ENCODE measurements at regions not wholly inside any gene's neighbourhood (a gene's known extent, or its start where the extent isn't known, plus 50 kb on each side); places are given as distances from the start of the nearest gene placed in this dataset.

DNA sequence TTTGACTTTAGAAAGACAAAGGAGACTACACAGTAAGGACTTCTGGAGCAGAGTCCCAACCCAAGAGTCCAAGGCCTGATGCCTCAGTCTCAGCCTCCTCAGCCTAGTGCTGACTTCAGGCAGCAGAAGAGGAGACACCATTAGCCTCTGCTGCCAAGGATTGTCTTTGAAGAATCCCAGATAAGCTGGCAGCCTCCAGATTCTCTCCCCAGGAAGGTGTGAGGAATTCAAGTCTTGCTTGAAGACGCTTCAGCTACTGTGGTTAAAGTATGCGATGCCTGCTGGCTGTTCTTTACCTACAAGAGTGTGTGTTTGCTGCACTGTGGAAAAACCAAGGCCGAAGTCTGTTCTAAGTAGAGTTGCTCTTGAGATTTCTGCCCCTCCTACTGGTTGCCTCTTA, 215.9 kb upstream of the TCF21 start:
- TF ChIP-seq, protein P1, sequence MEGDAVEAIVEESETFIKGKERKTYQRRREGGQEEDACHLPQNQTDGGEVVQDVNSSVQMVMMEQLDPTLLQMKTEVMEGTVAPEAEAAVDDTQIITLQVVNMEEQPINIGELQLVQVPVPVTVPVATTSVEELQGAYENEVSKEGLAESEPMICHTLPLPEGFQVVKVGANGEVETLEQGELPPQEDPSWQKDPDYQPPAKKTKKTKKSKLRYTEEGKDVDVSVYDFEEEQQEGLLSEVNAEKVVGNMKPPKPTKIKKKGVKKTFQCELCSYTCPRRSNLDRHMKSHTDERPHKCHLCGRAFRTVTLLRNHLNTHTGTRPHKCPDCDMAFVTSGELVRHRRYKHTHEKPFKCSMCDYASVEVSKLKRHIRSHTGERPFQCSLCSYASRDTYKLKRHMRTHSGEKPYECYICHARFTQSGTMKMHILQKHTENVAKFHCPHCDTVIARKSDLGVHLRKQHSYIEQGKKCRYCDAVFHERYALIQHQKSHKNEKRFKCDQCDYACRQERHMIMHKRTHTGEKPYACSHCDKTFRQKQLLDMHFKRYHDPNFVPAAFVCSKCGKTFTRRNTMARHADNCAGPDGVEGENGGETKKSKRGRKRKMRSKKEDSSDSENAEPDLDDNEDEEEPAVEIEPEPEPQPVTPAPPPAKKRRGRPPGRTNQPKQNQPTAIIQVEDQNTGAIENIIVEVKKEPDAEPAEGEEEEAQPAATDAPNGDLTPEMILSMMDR (IDR thresholded peaks at IDR 0.05), result no peak
- TF ChIP-seq ZFX (IDR thresholded peaks at IDR 0.05; ENCODE audit: borderline replicate concordance), result no peak
- no peak overlapping the region for H3K27ac ChIP-seq

DNA sequence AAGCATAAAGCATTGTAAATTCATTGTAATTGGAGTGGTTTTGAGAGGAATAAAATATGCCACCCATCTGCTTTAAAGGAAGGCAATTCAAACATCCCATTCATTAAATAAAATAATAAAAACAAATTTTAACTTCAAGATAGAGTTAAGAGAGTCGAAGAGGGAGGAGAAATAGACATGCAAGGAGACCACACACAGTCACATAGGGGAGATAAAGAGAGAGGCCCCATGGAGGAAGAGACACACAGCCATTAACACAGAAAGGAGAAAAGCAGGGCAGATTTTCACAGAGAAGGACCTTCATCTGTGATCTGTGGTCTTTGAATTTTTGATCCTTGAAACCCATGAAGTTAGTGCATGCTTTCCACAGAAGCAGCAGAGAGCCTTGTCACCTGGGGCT, 214.3 kb upstream of the TCF21 start:
- H3K27ac ChIP-seq, result no peak overlapping the region
- TF ChIP-seq ZFX (IDR thresholded peaks at IDR 0.05; ENCODE audit: borderline replicate concordance), result no peak
- TF ChIP-seq, protein P1 (IDR thresholded peaks at IDR 0.05), result no peak

DNA sequence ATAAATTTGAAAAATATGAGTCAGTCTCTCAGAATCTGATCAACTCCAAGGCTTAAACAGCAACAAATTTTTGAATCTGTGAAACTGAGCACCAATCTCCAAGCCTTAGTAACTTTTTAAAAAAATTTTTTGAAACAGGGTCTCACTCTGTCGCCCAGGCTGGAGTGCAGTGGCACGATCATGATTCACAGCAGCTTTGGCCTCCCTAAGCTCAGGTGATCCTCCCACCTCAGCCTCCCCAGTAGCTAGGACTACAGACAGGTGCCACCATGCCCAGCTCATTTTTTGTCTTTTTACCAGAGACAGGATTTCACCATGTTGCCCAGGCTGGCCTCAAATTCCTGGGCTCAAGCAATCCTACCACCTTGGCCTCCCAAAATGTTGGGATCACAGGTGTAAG, 207.9 kb upstream of the TCF21 start:
- TF ChIP-seq ZFX (IDR thresholded peaks at IDR 0.05; ENCODE audit: borderline replicate concordance), result no peak
- TF ChIP-seq, protein P1 (IDR thresholded peaks at IDR 0.05), result no peak
- no peak overlapping the region for H3K27ac ChIP-seq

DNA sequence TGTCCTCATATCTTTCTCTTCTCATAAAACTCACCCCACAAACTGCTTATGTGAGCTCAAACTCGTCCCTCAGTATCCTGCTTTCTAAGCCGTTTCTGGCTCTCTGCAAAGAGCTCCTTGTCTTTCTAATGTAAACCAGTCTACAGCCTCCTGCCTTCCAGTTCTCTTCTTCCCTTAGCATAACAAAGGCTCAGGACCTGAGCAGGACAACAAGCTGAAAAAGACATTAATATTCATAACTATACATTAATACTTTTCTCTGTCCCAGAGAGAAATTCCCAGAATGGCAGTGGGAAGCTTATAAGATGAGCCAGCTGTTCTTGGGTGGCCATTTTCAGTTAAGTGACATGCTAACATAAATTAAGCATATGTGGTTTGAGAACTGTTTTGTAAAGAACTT, 207.0 kb upstream of the TCF21 start:
- TF ChIP-seq, protein P1 (IDR thresholded peaks at IDR 0.05), result no peak
- TF ChIP-seq ZFX (IDR thresholded peaks at IDR 0.05; ENCODE audit: borderline replicate concordance), result no peak
- no peak overlapping the region for H3K27ac ChIP-seq

DNA sequence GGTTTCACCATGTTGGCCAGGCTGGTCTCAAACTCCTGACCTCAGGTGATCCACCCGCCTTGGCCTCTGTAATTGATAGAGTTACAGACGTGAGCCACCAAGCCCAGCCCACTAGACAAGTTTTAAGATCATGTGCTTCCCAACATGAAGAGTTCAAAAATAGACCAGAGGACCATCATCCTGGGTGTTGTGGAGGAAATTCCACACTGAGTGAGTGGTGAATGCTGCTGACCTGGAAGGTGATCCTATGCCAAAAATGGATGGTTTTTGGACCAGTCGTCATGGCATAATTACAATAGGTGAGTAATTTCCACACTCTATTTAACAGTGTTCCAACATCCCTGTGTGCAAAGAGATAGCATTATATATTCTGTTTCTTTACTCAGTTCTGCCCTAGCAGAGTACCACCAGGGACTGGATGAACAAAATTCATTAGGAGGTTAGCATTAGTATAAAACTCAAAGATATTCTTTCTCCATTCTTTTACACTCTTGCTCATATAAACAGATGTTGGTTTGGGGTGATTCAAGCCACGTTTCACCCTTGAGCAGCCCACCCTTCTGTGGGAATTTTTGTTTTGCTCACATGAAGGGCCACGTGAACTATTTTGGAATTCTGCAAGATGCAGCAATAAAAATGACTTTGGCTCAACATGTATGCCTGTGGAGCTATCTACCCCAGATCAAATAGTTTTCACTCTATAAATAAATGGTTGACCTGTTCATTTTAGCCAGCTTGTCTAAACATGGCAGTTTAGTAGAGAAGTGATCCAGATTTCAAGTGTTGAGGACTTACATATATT, 206.2 kb upstream of the TCF21 start:
- no peak overlapping the region for H3K27ac ChIP-seq
- no peak for TF ChIP-seq ZFX (IDR thresholded peaks at IDR 0.05; ENCODE audit: borderline replicate concordance)
- TF ChIP-seq, protein P1 (IDR thresholded peaks at IDR 0.05), result no peak

DNA sequence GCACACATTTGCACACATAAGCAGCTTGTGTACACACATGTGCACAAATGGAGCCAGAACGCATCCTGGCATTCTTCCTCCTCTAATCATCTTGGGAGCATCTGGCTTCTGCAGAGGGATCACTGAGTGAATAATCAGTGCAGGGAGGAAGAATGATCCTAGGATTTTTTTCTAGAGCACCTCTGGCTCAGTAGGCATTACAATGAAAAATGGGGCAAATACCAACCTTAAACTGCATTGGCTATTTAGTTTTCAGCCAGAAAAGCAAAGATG, 205.7 kb upstream of the TCF21 start:
- no peak for TF ChIP-seq ZFX (IDR thresholded peaks at IDR 0.05; ENCODE audit: borderline replicate concordance)
- TF ChIP-seq, protein P1 (IDR thresholded peaks at IDR 0.05), result no peak
- H3K27ac ChIP-seq, result no peak overlapping the region

DNA sequence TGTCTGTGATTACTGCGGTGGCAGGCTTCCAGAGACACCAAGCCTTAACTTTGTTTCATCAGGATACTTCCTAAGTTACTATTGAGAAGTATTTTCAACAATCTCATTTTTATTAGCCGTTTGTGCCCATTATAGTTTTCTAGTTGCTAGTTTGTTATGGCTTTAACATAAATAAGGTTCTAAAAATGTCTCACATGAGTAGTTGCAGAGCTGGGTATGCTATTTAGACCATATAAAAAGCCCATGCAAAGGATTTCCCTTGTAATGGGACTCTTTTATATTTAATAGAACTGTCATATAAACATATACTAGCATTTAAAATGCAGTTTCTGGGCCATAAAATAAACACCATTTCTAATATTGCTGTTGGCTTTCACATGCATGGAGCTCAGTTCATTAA, 205.3 kb upstream of the TCF21 start:
- no peak overlapping the region for H3K27ac ChIP-seq
- TF ChIP-seq ZFX (IDR thresholded peaks at IDR 0.05; ENCODE audit: borderline replicate concordance), result no peak
- TF ChIP-seq, protein P1 (IDR thresholded peaks at IDR 0.05), result no peak
